Neural progenitor cell (in vitro differentiated cells): ENCODE measurements at regions not wholly inside any gene's neighbourhood (a gene's known extent, or its start where the extent isn't known, plus 50 kb on each side); places are given as distances from the start of the nearest gene placed in this dataset.

Experiments used
- EZH2phosphoT487 ChIP-seq: fragments of 200-600 bp; sonication (generic); IDR thresholded peaks from 2 replicates; pipeline ENCODE4 v1.6.1; 2017; ENCODE audit warnings: antibody characterized with exemption
- TF ChIP-seq, protein P1 (sequence below): fragments of 200-600 bp; sonication (generic); IDR thresholded peaks from 2 replicates; pipeline ENCODE4 v1.5.1; 2017; ENCODE audit warnings: antibody characterized with exemption, mild to moderate bottlenecking

DNA sequence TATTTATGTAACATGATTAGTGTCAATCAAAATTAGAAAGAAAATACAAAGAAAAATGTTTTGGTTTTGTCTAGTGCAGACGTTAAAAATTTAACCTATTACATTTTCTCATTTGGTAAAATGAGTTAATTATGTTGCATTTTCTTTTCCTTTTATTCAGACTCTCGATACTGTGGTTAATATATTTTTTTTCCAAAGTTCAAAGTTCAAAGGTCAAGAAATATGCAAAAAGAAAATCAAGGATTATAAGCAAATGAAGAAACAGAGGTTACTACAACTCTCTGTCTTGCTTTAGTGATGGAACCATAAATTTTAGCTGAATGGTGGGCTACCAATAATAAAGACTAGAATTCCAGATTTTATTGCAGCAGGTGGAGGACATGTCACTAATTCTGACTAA is 133.3 kb upstream of the TFPI start:
- TF ChIP-seq, protein P1, sequence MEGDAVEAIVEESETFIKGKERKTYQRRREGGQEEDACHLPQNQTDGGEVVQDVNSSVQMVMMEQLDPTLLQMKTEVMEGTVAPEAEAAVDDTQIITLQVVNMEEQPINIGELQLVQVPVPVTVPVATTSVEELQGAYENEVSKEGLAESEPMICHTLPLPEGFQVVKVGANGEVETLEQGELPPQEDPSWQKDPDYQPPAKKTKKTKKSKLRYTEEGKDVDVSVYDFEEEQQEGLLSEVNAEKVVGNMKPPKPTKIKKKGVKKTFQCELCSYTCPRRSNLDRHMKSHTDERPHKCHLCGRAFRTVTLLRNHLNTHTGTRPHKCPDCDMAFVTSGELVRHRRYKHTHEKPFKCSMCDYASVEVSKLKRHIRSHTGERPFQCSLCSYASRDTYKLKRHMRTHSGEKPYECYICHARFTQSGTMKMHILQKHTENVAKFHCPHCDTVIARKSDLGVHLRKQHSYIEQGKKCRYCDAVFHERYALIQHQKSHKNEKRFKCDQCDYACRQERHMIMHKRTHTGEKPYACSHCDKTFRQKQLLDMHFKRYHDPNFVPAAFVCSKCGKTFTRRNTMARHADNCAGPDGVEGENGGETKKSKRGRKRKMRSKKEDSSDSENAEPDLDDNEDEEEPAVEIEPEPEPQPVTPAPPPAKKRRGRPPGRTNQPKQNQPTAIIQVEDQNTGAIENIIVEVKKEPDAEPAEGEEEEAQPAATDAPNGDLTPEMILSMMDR: no peak
- TF ChIP-seq EZH2phosphoT487: no peak
